Fibroblast of lung (primary cell): ENCODE measurements at regions not wholly inside any gene's neighbourhood (a gene's known extent, or its start where the extent isn't known, plus 50 kb on each side); places are given as distances from the start of the nearest gene placed in this dataset.
"Not testable (repeated sequence)": the region's sequence is repeated elsewhere in the genome, so short reads cannot be mapped to it uniquely, and the experiment has no call there.

Experiments
- CTCF ChIP-seq, 2 donors: IDR thresholded peaks in 1 of 2; conservative IDR thresholded peaks in 1 of 2; 1 replicate in 1 of 2; 2 replicates in 1 of 2; pipeline ENCODE4 v1.5.1; 2011 to 2012; ENCODE audit warnings: low read length in 2 of 2, control low read depth in 1 of 2, inconsistent platforms in 1 of 2, low read depth in 1 of 2, mild to moderate bottlenecking in 1 of 2
- EZH2 ChIP-seq: IDR thresholded peaks from 2 replicates; pipeline ENCODE4 v1.5.1; 2012; ENCODE audit warnings: low read length, control low read depth, mild to moderate bottlenecking; ENCODE audit errors: missing control alignments

- TF ChIP-seq CTCF (conservative IDR thresholded peaks at IDR 0.05 in 1 of 2, IDR thresholded peaks at IDR 0.05 in 1 of 2; ENCODE audit: low read depth in 1 of 2, low read length in 2 of 2); EZH2: not testable (repeated sequence)
Observed at GRCh38 chr12:13898387-13898786, 83.0 kb downstream of the GRIN2B start.
